ENCODE measurements at regions not wholly inside any gene's neighbourhood (a gene's known extent, or its start where the extent isn't known, plus 50 kb on each side); places are given as distances from the start of the nearest gene placed in this dataset.
"Not testable (repeated sequence)": the region's sequence is repeated elsewhere in the genome, so short reads cannot be mapped to it uniquely, and the experiment has no call there.

GRCh38 chr6:14550410-14550809 is 432.8 kb downstream of the CD83 start:
- DNase-seq (ENCODE audit: low spot score), result no peak

- no peak for DNase-seq (ENCODE audit: low spot score)
These were observed 433.2 kb downstream of the CD83 start for GRCh38 chr6:14550822-14551221.

DNA sequence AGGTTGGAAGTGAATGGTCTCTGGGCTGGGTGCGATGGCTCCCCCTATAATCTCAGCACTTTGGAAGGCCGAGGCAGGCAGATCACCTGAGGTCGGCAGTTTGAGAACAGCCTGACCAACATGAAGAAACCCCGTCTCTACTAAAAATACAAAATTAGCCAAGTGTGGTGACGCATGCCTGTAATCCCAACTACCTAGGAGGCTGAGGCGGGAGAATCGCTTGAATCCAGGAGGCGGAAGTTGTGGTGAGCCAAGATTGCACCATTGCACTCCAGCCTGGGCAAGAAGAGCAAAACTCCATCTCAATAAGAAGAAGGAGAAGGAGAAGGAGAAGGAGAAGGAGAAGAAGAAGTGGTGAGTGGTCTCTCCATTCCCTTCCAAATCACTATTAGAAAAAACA is 434.0 kb downstream of the CD83 start:
- not testable (repeated sequence) for DNase-seq (ENCODE audit: low spot score)

- no peak for DNase-seq (ENCODE audit: low spot score)
These were observed 435.3 kb downstream of the CD83 start for GRCh38 chr6:14552891-14553290.

- DNase-seq (ENCODE audit: low spot score), result no peak
These were observed 435.9 kb downstream of the CD83 start for GRCh38 chr6:14553515-14553914.

DNA sequence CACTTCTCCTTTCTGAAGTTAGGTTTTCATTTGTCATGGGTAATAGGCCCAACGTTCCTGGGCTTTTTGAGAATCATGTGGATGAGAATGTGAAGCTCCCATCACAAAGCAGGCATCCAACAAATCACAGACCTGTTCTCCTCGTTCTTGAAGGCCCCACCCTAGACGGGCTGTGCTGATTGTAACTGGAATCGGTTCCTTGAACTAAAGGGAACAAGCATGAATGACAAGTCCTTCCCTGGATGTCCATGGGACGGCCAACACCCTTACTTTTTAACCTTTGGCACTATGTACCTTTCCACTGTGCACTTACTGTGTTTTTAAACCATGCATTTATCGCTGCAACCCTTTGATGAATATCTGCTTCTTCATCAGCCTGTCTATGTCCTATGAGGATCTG is 438.2 kb downstream of the CD83 start:
- no peak for DNase-seq (ENCODE audit: low spot score)

DNA sequence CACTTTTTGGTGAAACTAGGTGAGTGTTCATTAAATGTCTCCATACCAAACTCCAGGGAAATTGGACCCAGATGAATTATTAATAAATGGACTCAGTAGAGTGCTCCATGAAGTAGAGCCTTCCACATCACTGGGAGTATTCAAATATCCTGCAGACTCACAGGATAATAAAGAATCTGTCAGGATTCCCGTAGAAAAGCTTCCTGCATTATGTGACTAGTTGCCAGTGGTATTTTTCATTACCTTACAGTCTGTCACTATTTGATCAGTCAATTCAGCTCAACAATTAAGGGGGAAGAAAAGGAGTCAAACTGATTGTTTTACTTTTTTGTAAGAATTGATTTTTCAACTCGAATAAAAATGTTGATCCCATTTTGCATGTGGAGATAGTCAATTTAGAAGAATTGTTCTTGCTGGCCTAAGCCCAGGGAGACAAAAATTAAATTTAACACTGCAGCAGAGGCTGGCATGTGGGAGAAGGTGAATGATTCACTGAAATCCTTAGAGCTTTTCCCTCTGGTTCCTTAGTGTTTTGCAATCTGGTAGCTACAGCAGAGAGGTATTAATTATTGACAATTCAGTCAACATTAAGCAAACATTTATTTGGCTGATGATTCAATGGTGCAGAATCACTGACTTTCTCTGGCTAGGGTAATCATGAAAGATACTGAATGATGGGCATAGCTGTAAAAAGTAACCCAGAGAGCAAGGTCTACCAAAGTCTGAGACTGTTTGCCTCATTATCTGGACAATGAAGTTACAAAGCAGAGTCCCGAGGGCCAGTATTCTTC is 442.4 kb downstream of the CD83 start:
- no peak for DNase-seq (ENCODE audit: low spot score)

DNA sequence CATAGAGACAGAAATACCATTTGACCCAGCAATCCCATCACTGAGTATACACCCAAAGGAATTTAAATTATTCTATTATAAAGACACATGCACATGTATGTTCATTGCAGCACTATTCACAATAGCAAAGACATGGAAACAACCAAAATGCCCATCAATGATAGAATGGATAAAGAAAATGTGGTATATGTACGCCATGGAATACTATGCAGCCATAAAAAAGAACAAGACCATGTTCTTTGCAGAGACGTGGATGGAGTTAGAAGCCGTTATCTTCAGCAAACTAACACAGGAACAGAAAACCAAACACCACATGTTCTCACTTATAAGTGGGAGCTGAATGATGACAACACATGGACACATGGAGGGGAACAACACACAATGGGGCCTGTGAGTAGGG is 444.0 kb downstream of the CD83 start:
- DNase-seq (ENCODE audit: low spot score), result not testable (repeated sequence)

DNA sequence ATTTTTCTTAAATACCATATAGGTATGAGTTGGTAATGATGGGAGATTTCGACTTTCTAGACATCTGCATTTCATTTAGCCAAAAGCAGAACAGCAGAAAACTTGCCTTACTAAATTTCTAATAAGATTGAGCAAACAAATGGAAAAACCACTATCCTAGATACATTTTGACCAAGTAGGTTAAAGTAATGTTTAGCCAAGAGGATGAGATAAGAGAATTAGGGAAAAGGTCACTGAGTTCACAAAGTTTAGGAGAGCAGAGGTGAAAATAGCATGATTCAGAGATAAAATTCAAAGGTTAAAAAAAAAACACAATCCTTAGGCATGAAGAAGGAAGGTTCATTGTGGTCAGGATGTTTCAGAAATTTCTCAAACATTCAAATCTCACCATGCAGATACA is 450.3 kb downstream of the CD83 start:
- no peak for DNase-seq (ENCODE audit: low spot score)

DNA sequence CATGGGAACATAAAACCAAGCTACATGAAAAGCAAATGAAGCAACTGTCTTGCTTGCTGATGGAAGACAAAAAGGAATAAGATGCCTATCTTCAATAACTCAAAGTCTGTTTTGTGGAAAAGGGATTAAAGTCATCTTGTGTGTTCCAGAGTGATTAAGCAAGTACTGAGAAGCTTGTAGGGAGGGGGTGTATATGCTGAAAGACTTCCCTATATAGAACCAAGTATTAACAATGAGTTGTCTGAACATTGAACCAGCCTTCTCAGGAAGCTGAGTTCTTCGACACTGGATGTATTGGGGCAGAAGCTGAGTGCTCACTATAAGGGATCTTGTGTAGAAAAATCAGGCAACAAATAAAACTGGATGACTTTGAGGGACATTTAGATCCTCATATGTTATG is 451.8 kb downstream of the CD83 start:
- DNase-seq (ENCODE audit: low spot score), result no peak

- not testable (repeated sequence) for DNase-seq (ENCODE audit: low spot score)
These were observed 452.3 kb downstream of the CD83 start for GRCh38 chr6:14569874-14570273.

DNA sequence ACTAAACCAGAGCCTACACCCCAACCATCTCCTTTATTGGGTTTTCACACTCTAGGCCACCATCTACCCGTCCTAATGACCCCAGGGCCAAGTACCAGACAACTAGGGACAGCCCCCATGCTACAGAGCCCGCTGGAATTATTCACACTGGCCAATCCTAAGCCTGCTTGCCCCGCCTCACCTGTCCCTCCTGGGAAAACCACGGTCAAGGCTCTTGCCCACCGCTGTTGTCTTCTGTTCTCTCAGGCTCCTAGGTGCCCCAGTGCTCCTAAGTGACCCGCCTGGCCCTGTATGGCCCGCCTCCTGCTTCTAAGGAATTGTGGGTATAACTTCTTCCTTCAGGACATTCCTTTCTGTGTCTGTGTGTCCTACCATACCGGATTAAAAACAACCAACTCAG is 453.4 kb downstream of the CD83 start:
- no peak for DNase-seq (ENCODE audit: low spot score)

DNA sequence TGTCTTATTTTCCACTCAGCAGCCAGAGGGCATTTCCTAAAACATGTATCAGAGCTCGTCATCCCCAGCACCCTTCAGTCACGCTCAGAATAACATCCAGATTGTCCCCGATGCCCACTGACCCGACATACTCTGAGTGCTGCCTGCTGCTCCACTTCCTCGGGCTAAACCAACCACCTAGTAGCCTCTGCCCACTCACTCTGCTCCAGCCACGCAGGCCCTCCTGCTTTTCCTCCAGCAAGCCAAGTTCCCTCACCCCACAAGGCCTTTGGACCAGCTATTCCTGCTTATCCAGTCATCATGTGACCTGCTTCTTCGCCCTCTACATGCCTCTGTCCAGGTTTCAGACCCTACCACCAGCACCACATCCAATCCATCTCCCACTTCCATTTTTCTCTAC is 454.2 kb downstream of the CD83 start:
- DNase-seq (ENCODE audit: low spot score), result no peak

DNA sequence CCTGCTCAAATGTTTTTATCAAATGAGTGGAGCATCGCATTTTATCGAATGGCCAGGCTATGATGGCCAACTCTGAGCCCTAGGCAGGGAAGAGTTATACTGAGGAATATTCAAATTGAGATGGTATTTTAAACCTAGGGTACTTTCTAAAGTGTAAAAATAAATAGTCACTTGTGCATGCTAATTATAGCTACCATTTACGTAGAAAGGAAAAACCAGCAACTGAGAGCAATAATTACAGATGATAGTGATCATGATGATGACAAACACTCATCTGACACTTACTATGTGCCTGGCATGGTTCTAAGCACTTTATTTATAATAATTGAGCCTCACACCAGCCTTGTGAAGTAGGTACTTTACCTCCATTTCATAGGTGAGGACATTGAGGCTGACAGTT is 455.7 kb downstream of the CD83 start:
- no peak for DNase-seq (ENCODE audit: low spot score)

- DNase-seq (ENCODE audit: low spot score), result no peak
These were observed 456.2 kb downstream of the CD83 start for GRCh38 chr6:14573703-14574290.

DNA sequence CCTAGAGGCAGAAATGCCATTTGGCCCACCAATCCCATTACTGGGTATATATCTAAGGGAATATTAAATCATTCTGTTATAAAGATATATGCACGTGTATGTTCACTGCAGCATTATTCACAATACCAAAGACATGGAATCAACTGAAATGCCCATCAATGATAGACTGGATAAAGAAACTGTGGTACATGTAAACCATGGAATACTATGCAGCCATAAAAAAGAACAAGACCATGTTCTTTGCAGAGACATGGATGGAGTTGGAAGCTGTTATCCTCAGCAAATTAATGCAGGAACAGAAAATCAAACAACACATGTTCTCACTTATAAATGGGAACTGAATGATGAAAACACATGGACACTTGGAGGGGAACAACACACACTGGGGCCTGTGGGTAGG is 458.4 kb downstream of the CD83 start:
- DNase-seq (ENCODE audit: low spot score), result no peak

DNA sequence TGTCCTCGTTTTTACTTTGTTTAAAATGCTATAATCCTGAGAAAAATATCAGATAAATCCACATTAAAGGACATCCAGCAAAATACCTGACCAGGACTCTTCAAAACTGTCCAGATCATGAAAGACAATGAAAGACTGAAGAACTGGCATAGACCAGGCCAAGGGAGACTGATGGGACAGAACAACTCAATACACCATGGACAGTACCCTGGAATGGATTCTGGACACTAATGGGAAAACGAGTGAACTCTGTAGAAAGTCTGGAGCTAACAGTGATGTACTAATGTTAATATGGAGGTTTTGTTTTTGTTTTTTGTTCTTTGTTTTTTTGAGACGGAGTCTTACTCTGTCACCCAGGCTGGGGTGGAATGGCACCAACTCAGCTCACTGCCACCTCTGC is 461.4 kb downstream of the CD83 start:
- no peak for DNase-seq (ENCODE audit: low spot score)

- no peak for DNase-seq (ENCODE audit: low spot score)
These were observed 465.2 kb downstream of the CD83 start for GRCh38 chr6:14582749-14583148.

GRCh38 chr6:14583826-14584225 is 466.3 kb downstream of the CD83 start:
- no peak for DNase-seq (ENCODE audit: low spot score)

DNA sequence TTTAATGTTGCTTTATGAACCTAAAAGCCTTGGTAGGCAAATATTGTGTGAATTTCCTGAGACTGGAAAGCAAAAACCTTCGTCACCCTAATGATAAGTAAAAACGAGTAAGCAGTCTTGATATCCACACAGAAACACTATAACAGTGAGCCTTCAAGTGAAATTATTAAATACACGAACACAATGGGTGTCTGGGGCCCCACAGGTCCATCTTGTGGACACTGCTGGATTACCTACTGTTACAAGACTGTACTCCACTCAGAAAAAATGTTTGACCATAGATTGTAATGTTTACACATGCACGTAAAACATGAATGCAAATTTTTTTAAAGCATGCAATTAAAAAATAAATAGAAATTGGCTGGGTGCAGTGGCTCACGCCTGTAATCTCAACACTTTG is 466.9 kb downstream of the CD83 start:
- no peak for DNase-seq (ENCODE audit: low spot score)

- DNase-seq (ENCODE audit: low spot score), result no peak
These were observed 468.1 kb downstream of the CD83 start for GRCh38 chr6:14585689-14586088.

- no peak for DNase-seq (ENCODE audit: low spot score)
These were observed 471.6 kb downstream of the CD83 start for GRCh38 chr6:14589175-14589574.

DNA sequence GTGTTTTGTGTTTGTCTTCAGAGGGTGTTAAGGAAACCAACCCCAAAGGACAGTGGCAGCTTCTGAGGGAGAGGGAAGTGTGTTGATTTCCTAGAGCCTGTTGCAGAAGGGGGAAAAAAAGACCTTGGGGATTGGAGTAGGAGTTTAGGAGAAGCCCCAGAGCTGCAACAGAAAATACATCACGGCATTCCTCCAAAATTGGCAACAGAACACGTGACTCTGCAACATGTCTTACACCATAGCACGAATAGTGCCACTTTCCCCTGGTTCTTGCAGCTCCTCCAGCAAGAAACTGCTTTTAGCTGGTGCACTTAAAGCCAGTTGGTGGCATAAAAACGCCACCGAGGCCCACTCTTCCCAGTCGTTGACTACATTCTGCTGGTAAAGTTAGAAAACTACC is 473.0 kb downstream of the CD83 start:
- no peak for DNase-seq (ENCODE audit: low spot score)
